Omental fat pad (tissue), 3 donors: ENCODE measurements at regions not wholly inside any gene's neighbourhood (a gene's known extent, or its start where the extent isn't known, plus 50 kb on each side); places are given as distances from the start of the nearest gene placed in this dataset.
A peak's percentile ranks its signal among the peaks of the same experiment; 100 is the strongest.
"Not testable (repeated sequence)": the region's sequence is repeated elsewhere in the genome, so short reads cannot be mapped to it uniquely, and the experiment has no call there.

ENCODE experiments used
- ATAC-seq: fragments of 150-250 bp; one replicate; pipeline ENCODE4 v1.9.1; 2016; ENCODE audit warnings: mild to moderate bottlenecking, moderate library complexity; ENCODE audit not compliant: low FRiP score
- DNase-seq: peaks from one replicate; pipeline ENCODE4 v3.0.0-alpha.2; 2019; ENCODE audit warnings: low spot score
- CTCF ChIP-seq, 3 donors: fragments of 450-650 bp; IDR thresholded peaks; one replicate each; pipeline ENCODE4 v1.5.1; 2016 to 2017; ENCODE audit warnings: antibody characterized with exemption in 3 of 3, mild to moderate bottlenecking in 3 of 3, moderate library complexity in 2 of 3

DNA sequence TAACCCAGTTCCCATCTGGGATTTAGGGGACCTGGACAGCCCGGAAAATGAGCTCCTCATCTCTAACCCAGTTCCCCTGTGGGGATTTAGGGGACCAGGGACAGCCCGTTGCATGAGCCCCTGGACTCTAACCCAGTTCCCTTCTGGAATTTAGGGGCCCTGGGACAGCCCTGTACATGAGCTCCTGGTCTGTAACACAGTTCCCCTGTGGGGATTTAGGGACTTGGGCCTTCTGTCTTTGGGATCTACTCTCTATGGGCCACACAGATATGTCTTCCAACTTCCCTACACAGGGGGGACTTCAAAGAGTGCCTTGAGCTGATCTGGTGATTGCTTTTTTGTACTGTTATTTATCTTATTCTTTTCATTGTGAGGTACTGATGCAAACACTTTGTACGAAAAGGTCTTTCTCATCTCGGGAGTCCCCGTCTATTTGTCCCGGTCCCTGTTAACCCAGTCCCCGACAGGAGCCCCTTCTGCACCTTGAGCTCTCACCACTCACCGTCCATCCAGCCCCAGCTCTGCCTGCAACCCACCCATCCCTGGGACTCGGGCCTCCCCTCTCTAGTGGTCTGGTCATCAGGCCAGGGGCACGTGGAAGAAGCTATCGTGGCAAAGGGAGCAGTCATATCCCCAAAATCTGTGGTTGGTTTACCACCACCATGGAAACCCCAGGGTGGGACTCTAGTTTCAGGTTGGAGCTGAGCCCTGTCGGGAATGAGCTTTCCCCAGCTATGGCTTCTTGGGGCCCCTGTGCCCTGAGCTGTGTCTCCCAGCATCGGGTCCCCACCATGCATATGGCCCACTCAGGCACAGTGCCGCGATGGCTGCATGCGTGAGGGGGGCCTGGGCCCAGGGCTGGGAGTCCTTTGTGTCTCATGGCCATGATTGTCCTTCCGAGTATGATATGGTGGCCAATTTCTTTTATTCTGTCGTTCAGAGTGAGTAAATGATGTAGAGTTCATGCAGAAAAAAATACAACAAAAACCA lies 270.4 kb upstream of the PLCXD1 start:
- not testable (repeated sequence) for ATAC-seq, DNase-seq

DNA sequence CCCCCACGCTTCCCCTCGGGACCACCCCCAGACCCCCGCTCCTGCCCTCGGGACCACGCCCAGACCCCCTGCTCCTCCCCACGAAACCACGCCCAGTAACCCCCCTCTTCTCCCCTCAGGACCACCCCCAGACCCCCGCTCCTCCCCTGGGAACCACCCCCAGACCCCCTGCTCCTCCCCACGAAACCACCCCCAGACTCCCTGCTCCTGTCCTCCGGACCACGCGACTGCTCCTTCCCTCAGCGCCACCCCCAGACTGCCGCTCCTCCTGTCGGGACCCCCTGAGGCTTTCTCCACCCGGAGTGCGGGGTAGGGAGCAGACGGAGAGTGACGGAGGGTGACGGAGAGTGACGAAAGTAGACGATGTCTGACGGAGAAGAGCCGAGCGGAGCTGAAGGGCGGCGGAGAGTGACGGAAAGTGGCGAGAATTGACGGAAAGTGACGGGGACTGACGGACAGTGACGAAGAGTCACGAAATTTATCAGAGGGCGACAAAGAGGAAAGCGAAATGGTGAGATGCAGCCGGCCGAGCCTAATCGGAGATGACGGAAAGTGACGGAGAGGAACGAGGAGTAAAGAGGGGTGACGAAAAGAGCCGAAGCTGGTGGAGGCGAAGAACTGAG lies 267.2 kb upstream of the PLCXD1 start:
- DNase-seq, ATAC-seq: not testable (repeated sequence)

GRCh38 chrX:14452-14851 lies 266.7 kb upstream of the PLCXD1 start:
- not testable (repeated sequence) for DNase-seq, ATAC-seq

GRCh38 chrX:18768-19454 lies 262.3 kb upstream of the PLCXD1 start:
- ATAC-seq (peak; percentile 91), DNase-seq (peak; percentile 32)

GRCh38 chrX:19455-19827 lies 261.7 kb upstream of the PLCXD1 start:
- DNase-seq, result not testable (repeated sequence)
- peak; percentile 35 for ATAC-seq

- DNase-seq (no peak), ATAC-seq (peak; percentile 41)
- no peak for TF ChIP-seq CTCF (IDR thresholded peaks at IDR 0.05)
Observed at GRCh38 chrX:19912-20571, 261.1 kb upstream of the PLCXD1 start.

GRCh38 chrX:24139-24538 lies 257.0 kb upstream of the PLCXD1 start:
- not testable (repeated sequence) for DNase-seq, ATAC-seq
